ENCODE measurements at regions not wholly inside any gene's neighbourhood (a gene's known extent, or its start where the extent isn't known, plus 50 kb on each side); places are given as distances from the start of the nearest gene placed in this dataset.
"Not testable (repeated sequence)": the region's sequence is repeated elsewhere in the genome, so short reads cannot be mapped to it uniquely, and the experiment has no call there.

DNA sequence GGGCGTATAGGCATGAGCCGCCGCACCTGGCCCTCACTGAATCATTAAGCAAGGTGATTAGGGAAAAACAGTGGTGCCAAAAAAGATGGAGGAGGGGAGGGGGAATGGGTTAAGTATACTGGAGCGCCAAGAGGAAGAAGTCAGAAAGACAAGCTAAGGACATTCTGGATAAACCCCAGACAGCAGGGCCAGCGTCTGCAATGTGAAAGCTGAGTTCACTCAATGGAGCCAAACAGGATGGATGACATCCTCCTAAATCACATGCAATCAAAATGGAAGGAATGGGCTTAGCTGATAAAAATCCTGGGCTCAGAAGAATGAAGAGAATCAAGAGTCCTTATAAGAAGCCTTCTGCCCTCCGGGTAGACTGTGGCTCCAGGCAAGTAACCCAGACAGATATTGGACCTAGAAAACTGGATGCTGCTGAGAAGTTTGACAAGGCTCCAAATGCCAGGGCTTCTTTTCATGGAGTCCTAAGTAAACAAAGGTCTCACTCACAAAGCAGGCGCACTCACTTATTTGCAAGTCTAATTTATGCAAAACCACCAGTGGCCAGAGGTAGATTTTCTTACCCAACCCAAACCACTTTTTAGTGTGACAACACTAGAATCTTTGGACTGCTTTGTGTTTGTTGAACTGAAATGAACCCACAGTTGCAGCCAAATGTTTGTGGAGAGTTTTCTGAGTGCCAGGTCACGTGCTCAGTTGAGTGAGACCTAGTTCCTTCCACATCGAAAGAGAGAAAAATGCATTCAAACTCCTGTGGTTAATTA, 519.1 kb upstream of the AUTS2 start:
- intact Hi-C loops (cut with micrococcal nuclease), result no loop called here
- Mint-ChIP-seq H3K27me3 (ENCODE audit: low read depth in 2 of 2) (no peaks in the 10 kb centered on the region), H3K4me3 (no peak overlapping the region), H3K9me3 (peaks cover 2 to 6% of the 10 kb centered on the region in 2 donors), H3K36me3 (no peaks in the 10 kb centered on the region), H3K27ac (no peak overlapping the region), H3K4me1 (no peaks in the 10 kb centered on the region)
- Histone ChIP-seq H3K4me1 (ENCODE audit: control insufficient read depth, insufficient read depth, low read length) (no peaks in the 10 kb centered on the region), H3K27me3 (ENCODE audit: control insufficient read depth, insufficient read depth, low read length) (no peaks in the 10 kb centered on the region), H3K36me3 (ENCODE audit: control insufficient read depth, insufficient read depth, low read length) (no peaks in the 10 kb centered on the region), H3K27ac (ENCODE audit: low read length) (no peak overlapping the region), H3K9me3 (ENCODE audit: control insufficient read depth, insufficient read depth, low read length) (no peaks in the 10 kb centered on the region), H3K4me3 (ENCODE audit: low read length) (no peak overlapping the region)
- ATAC-seq (no peak), DNase-seq (no peak)
- no peak for TF ChIP-seq CTCF (IDR thresholded peaks at IDR 0.05)
- WGBS (ENCODE audit: insufficient coverage), result 78% methylated on average over 9 of the region's 9 CpGs

DNA sequence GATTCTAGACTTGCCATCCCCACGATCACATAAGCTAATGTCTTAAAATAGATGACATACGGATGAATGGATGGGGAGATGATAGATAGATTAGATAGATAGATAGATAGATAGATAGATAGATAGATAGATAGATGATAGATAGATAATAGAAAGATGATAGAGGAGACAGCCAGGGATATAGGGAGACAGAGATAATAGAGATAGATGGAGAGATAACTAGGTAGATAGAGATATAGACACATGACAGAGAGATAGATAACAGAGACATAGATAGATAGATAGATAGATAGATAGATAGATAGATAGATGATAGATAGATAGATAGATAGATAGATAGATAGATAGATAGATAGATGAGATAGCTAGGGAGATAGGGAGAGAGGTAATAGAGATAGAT, 511.0 kb upstream of the AUTS2 start:
- H3K4me1 Mint-ChIP-seq; intact Hi-C loops (cut with micrococcal nuclease); H3K27me3 Mint-ChIP-seq (ENCODE audit: low read depth in 2 of 2); H3K4me1 ChIP-seq (ENCODE audit: control insufficient read depth, insufficient read depth, low read length); H3K27me3 ChIP-seq (ENCODE audit: control insufficient read depth, insufficient read depth, low read length); DNase-seq; ATAC-seq; H3K36me3 Mint-ChIP-seq; H3K27ac ChIP-seq (ENCODE audit: low read length); H3K4me3 Mint-ChIP-seq; H3K4me3 ChIP-seq (ENCODE audit: low read length); H3K27ac Mint-ChIP-seq; H3K9me3 ChIP-seq (ENCODE audit: control insufficient read depth, insufficient read depth, low read length); H3K36me3 ChIP-seq (ENCODE audit: control insufficient read depth, insufficient read depth, low read length): not testable (repeated sequence)
- 94% methylated on average over 2 of the region's 2 CpGs for WGBS (ENCODE audit: insufficient coverage)
- peaks cover 9 to 13% of the 10 kb centered on the region in 2 donors for H3K9me3 Mint-ChIP-seq

- H3K4me1 Mint-ChIP-seq, result no peaks in the 10 kb centered on the region
- no peak for TF ChIP-seq CTCF (IDR thresholded peaks at IDR 0.05)
- no peaks in the 10 kb centered on the region for H3K27me3 Mint-ChIP-seq (ENCODE audit: low read depth in 2 of 2)
- no peak for ATAC-seq
- Histone ChIP-seq H3K9me3 (ENCODE audit: control insufficient read depth, insufficient read depth, low read length) (no peaks in the 10 kb centered on the region), H3K4me1 (ENCODE audit: control insufficient read depth, insufficient read depth, low read length) (no peaks in the 10 kb centered on the region), H3K4me3 (ENCODE audit: low read length) (no peak overlapping the region), H3K27ac (ENCODE audit: low read length) (no peak overlapping the region), H3K27me3 (ENCODE audit: control insufficient read depth, insufficient read depth, low read length) (no peaks in the 10 kb centered on the region), H3K36me3 (ENCODE audit: control insufficient read depth, insufficient read depth, low read length) (no peaks in the 10 kb centered on the region)
- intact Hi-C loops (cut with micrococcal nuclease), result no loop called here
- no peak for DNase-seq
- H3K36me3 Mint-ChIP-seq, result no peaks in the 10 kb centered on the region
- no peak overlapping the region for H3K4me3 Mint-ChIP-seq
- peaks cover 9 to 13% of the 10 kb centered on the region in 2 donors for H3K9me3 Mint-ChIP-seq
- H3K27ac Mint-ChIP-seq, result no peak overlapping the region
These were observed 510.1 kb upstream of the AUTS2 start for GRCh38 chr7:69088185-69088584.

GRCh38 chr7:69090936-69091335, 507.3 kb upstream of the AUTS2 start:
- Histone ChIP-seq H3K27me3 (ENCODE audit: control insufficient read depth, insufficient read depth, low read length) (no peaks in the 10 kb centered on the region), H3K36me3 (ENCODE audit: control insufficient read depth, insufficient read depth, low read length) (no peaks in the 10 kb centered on the region), H3K27ac (ENCODE audit: low read length) (no peak overlapping the region), H3K9me3 (ENCODE audit: control insufficient read depth, insufficient read depth, low read length) (no peaks in the 10 kb centered on the region), H3K4me1 (ENCODE audit: control insufficient read depth, insufficient read depth, low read length) (no peaks in the 10 kb centered on the region), H3K4me3 (ENCODE audit: low read length) (no peak overlapping the region)
- Mint-ChIP-seq H3K9me3 (peaks cover 9 to 15% of the 10 kb centered on the region in 2 donors), H3K4me1 (no peaks in the 10 kb centered on the region), H3K27ac (no peak overlapping the region), H3K27me3 (ENCODE audit: low read depth in 2 of 2) (no peaks in the 10 kb centered on the region), H3K36me3 (no peaks in the 10 kb centered on the region), H3K4me3 (no peak overlapping the region)
- DNase-seq, result no peak
- ATAC-seq, result no peak
- TF ChIP-seq CTCF (IDR thresholded peaks at IDR 0.05), result no peak
- WGBS (ENCODE audit: insufficient coverage), result 79% methylated on average over 4 of the region's 4 CpGs
- intact Hi-C loops (cut with micrococcal nuclease), result no loop called here

Measured in natural killer cell (primary cell).